K562 (cell line): ENCODE measurements at regions not wholly inside any gene's neighbourhood (a gene's known extent, or its start where the extent isn't known, plus 50 kb on each side); places are given as distances from the start of the nearest gene placed in this dataset.

Experiments used
- ATAC-seq: fragments of 200-7000 bp; cut with Tn5 transposase; 3 replicates; pipeline ENCODE4 v1.9.1; 2020; ENCODE audit warnings: moderate library complexity
- BruUV-seq: library from RNA; stranded (reverse); fragments of 400-500 nt; replicated peaks from 2 replicates; lab custom pipeline; 2021; lab: Mats Ljungman, UMichigan
- CTCF ChIA-PET: fragments of 300-600 bp; formaldehyde crosslinking; extraction: SDS; loops from one replicate; lab custom pipeline; 2021; ENCODE audit warnings: low intra/inter-chr PET ratio; lab: Yijun Ruan, JAX
- POLR2A ChIA-PET: fragments of 300-600, 350-650 bp; sonication (Branson Sonifier 250); formaldehyde crosslinking; extraction: SDS; loops from one replicate; lab custom pipeline; 2021; ENCODE audit warnings: antibody characterized with exemption, inconsistent platforms; lab: Yijun Ruan, JAX
- DNase-seq, 4 experiments: peaks; one replicate each; pipeline versions ENCODE4 v3.0.0 to v3.0.0-alpha.2; 2011 to 2018; ENCODE audit warnings: low spot score in 3 of 4, mixed read lengths in 3 of 4; ENCODE audit errors: extremely low read depth in 1 of 4
- FAIRE-seq: peaks from 2 replicates; lab custom pipeline; 2011; peaks lifted over from hg19 to GRCh38; lab: Jason Lieb, UNC
- H2AFZ ChIP-seq: 2 replicates; pipeline ENCODE4 v1.6.0; 2011; ENCODE audit warnings: low read depth, low read length, control low read depth, inconsistent platforms
- H3K27ac ChIP-seq: fragments of 200-600 bp; 3 replicates; pipeline ENCODE4 v1.8.0; 2011; ENCODE audit warnings: low read depth, mild to moderate bottlenecking, control low read depth, inconsistent platforms, low read length, moderate library complexity, mixed read lengths; ENCODE audit errors: extremely low read depth
- H3K27me3 ChIP-seq, 2 experiments: fragments of 300-600 bp in 1 of 2; 2 replicates in 1 of 2; 3 replicates in 1 of 2; pipeline versions ENCODE4 v1.6.0 to v1.8.0; 2011; ENCODE audit warnings: inconsistent platforms in 2 of 2, low read length in 2 of 2, mild to moderate bottlenecking in 1 of 2, mixed read lengths in 1 of 2, moderate library complexity in 1 of 2; ENCODE audit not compliant: control insufficient read depth in 2 of 2, insufficient read depth in 2 of 2
- H3K36me3 ChIP-seq: fragments of 300-600 bp; 3 replicates; pipeline ENCODE4 v1.8.0; 2011; ENCODE audit warnings: mild to moderate bottlenecking, low read length, inconsistent platforms; ENCODE audit not compliant: control insufficient read depth, insufficient read depth
- H3K4me1 ChIP-seq, 2 experiments: fragments of 200-600 bp in 1 of 2; replicated peaks in 1 of 2; 2 replicates in 1 of 2; 3 replicates in 1 of 2; pipeline versions ENCODE4 v1.5.1 to v1.8.0; 2011; ENCODE audit warnings: inconsistent platforms in 2 of 2, low read length in 2 of 2, mild to moderate bottlenecking in 1 of 2, mixed read lengths in 1 of 2, moderate library complexity in 1 of 2; ENCODE audit not compliant: control insufficient read depth in 2 of 2, insufficient read depth in 2 of 2
- H3K4me2 ChIP-seq: 2 replicates; pipeline ENCODE4 v1.6.1; 2011; ENCODE audit warnings: low read length, control low read depth, inconsistent platforms, mixed read lengths; ENCODE audit not compliant: insufficient read depth
- H3K4me3 ChIP-seq: fragments of 200-600 bp; sonication (generic), shearing (Covaris generic); 2 replicates; pipeline ENCODE4 v1.5.1; 2016; ENCODE audit warnings: control low read depth, inconsistent platforms
- H3K79me2 ChIP-seq: fragments of 200-600 bp; 3 replicates; pipeline ENCODE4 v1.8.0; 2011; ENCODE audit warnings: low read length, inconsistent platforms; ENCODE audit not compliant: control insufficient read depth, insufficient read depth
- H3K9ac ChIP-seq, 2 experiments: 2 replicates each; pipeline versions ENCODE4 v1.6.0 to v1.6.1; 2011; ENCODE audit warnings: low read depth in 2 of 2, low read length in 2 of 2, control low read depth in 1 of 2, inconsistent platforms in 1 of 2, mild to moderate bottlenecking in 1 of 2, mixed read lengths in 1 of 2; ENCODE audit not compliant: insufficient read depth in 1 of 2
- H3K9me1 ChIP-seq: one replicate; pipeline ENCODE4 v1.6.0; 2011; ENCODE audit warnings: inconsistent platforms, mild to moderate bottlenecking, low read length, moderate library complexity; ENCODE audit not compliant: control insufficient read depth, insufficient read depth
- H3K9me3 ChIP-seq: replicated peaks from 2 replicates; pipeline ENCODE4 v1.5.1; 2011; ENCODE audit warnings: low read depth, low read length, inconsistent platforms; ENCODE audit not compliant: control insufficient read depth, insufficient read depth
- H4K20me1 ChIP-seq: replicated peaks from 2 replicates; pipeline ENCODE4 v1.6.1; 2011; ENCODE audit warnings: low read length, inconsistent platforms, mixed read lengths; ENCODE audit not compliant: control insufficient read depth, insufficient read depth
- HDAC6 ChIP-seq: IDR thresholded peaks from 2 replicates; pipeline ENCODE4 v1.6.1; 2012; ENCODE audit warnings: low read depth, mild to moderate bottlenecking, control low read depth, inconsistent platforms, low read length, moderate library complexity
- LARP7 ChIP-seq: fragments of 450-650 bp; IDR thresholded peaks from 2 replicates; pipeline ENCODE4 v1.6.1; 2016
- MTA1 ChIP-seq: fragments of 450-650 bp; IDR thresholded peaks from 2 replicates; pipeline ENCODE4 v1.6.1; 2017; ENCODE audit warnings: borderline replicate concordance
- NCOR1 ChIP-seq: fragments of 450-650 bp; IDR thresholded peaks from 2 replicates; pipeline ENCODE4 v1.6.1; 2016; ENCODE audit warnings: mild to moderate bottlenecking, moderate library complexity
- RAD21 ChIP-seq, 2 experiments: fragments of 250-450 bp in 1 of 2; fragments of 450-650 bp in 1 of 2; sonication (Bioruptor Pico) in 1 of 2; formaldehyde crosslinking in 1 of 2; IDR thresholded peaks in 1 of 2; conservative IDR thresholded peaks in 1 of 2; 2 replicates each; pipeline versions ENCODE4 v1.4.0 to v1.8.0; 2020 to 2022; ENCODE audit warnings: mild to moderate bottlenecking in 2 of 2, moderate library complexity in 1 of 2
- SIN3A ChIP-seq, 2 experiments: fragments of 150-350 bp in 1 of 2; IDR thresholded peaks; 2 replicates each; pipeline ENCODE4 v1.6.1; 2011 to 2016; ENCODE audit warnings: borderline replicate concordance in 2 of 2, low read depth in 2 of 2, low read length in 2 of 2, mild to moderate bottlenecking in 2 of 2, moderate library complexity in 2 of 2; ENCODE audit not compliant: control insufficient read depth in 1 of 2
- SMARCE1 ChIP-seq: fragments of 450-650 bp; IDR thresholded peaks from 2 replicates; pipeline ENCODE4 v1.7.1; 2016; ENCODE audit warnings: mild to moderate bottlenecking
- SREBF2 ChIP-seq: sonication (generic); formaldehyde crosslinking; IDR thresholded peaks from 2 replicates; pipeline ENCODE4 v1.4.0; 2020; ENCODE audit warnings: mild to moderate bottlenecking, missing genetic modification reagents
- TAL1 ChIP-seq: fragments of 450-650 bp; IDR thresholded peaks from 2 replicates; pipeline ENCODE4 v1.6.1; 2016; ENCODE audit warnings: mild to moderate bottlenecking
- ZFP1 ChIP-seq: fragments of 450-650 bp; formaldehyde crosslinking; IDR thresholded peaks from 2 replicates; pipeline ENCODE4 v1.4.0; 2020; ENCODE audit warnings: mild to moderate bottlenecking, mixed read lengths
- ZNF165 ChIP-seq: fragments of 250-450 bp; sonication (Bioruptor Pico); IDR thresholded peaks from 2 replicates; pipeline ENCODE4 v1.4.0; 2020; ENCODE audit warnings: borderline replicate concordance
- ZNF24 ChIP-seq: fragments of 450-650 bp; IDR thresholded peaks from 2 replicates; pipeline ENCODE4 v1.6.1; 2016
- WGBS: fragments of 100-300 bp; shearing (Covaris generic); methylation state at CpG from one replicate; pipeline ENCODE4 v1.1.6; 2016; ENCODE audit warnings: low coverage, mixed read lengths; ENCODE audit not compliant: insufficient coverage; ENCODE audit errors: missing lambda C conversion rate; 5-methylcytosine and 5-hydroxymethylcytosine counted together
- in situ Hi-C: fragments of 300-500 bp; cut with MboI; formaldehyde crosslinking; loops from 4 replicates; pipeline ENCODE4 v1.15.0; 2018; ENCODE audit warnings: inconsistent platforms, mixed read lengths
- intact Hi-C: fragments of 100-400 bp; cut with micrococcal nuclease; formaldehyde crosslinking; loops from 2 replicates; pipeline ENCODE4 v1.14.2; 2022
- TF ChIP-seq, protein P1 (sequence below): fragments of 450-650 bp; IDR thresholded peaks from 2 replicates; pipeline ENCODE4 v1.6.1; 2016; ENCODE audit warnings: borderline replicate concordance
- TF ChIP-seq, protein P2 (sequence below): IDR thresholded peaks from 2 replicates; pipeline ENCODE4 v1.6.1; 2012; ENCODE audit warnings: low read depth, low read length, improper control_type of control experiment, borderline replicate concordance
- TF ChIP-seq, protein P3 (sequence below): IDR thresholded peaks from 2 replicates; pipeline ENCODE4 v1.6.1; 2014; ENCODE audit warnings: antibody characterized with exemption
- TF ChIP-seq, protein P4 (sequence below): fragments of 450-650 bp; IDR thresholded peaks from 2 replicates; pipeline ENCODE4 v1.6.1; 2016; ENCODE audit warnings: low read depth, mild to moderate bottlenecking, moderate library complexity

DNA sequence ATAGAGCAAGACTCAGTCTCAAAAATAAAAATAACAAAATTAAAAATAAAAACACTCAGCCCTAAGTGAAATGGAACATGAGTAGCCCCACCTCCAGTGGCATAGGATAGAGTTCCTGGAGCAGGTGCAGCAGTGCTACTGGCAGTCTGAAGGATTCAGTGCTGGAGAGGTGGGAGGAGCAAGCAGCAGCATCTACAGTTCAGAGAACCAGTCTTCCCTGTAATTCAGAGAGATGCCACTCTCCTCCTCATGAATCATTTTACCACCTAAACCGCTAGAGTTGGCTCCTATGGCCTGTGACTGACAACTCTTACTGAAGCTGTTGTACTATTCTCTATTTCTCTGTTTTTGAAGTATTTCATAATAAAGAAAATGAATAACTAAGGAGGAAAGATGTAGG lies 56.0 kb upstream of the SMURF2 start:
- H4K20me1 ChIP-seq: no peaks in the 10 kb centered on the region
- CTCF ChIA-PET: no interaction called here
- BruUV-seq: no TSS peak
- H3K4me1 ChIP-seq: no peaks in the 10 kb centered on the region; a peak in 1 of 5 replicates
- no peaks in the 10 kb centered on the region for H3K36me3 ChIP-seq
- no peak overlapping the region for H3K4me2 ChIP-seq
- H3K9me1 ChIP-seq: no peaks in the 10 kb centered on the region
- no peaks in the 10 kb centered on the region for H3K79me2 ChIP-seq
- TF ChIP-seq, protein P1, sequence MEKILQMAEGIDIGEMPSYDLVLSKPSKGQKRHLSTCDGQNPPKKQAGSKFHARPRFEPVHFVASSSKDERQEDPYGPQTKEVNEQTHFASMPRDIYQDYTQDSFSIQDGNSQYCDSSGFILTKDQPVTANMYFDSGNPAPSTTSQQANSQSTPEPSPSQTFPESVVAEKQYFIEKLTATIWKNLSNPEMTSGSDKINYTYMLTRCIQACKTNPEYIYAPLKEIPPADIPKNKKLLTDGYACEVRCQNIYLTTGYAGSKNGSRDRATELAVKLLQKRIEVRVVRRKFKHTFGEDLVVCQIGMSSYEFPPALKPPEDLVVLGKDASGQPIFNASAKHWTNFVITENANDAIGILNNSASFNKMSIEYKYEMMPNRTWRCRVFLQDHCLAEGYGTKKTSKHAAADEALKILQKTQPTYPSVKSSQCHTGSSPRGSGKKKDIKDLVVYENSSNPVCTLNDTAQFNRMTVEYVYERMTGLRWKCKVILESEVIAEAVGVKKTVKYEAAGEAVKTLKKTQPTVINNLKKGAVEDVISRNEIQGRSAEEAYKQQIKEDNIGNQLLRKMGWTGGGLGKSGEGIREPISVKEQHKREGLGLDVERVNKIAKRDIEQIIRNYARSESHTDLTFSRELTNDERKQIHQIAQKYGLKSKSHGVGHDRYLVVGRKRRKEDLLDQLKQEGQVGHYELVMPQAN: no peak
- TF ChIP-seq RAD21 (CRISPR knock-in tag; conservative IDR thresholded peaks at IDR 0.05 in 1 of 2, IDR thresholded peaks at IDR 0.05 in 1 of 2): no peak
- TF ChIP-seq HDAC6: no peak
- no peak for TF ChIP-seq TAL1
- TF ChIP-seq, protein P2, sequence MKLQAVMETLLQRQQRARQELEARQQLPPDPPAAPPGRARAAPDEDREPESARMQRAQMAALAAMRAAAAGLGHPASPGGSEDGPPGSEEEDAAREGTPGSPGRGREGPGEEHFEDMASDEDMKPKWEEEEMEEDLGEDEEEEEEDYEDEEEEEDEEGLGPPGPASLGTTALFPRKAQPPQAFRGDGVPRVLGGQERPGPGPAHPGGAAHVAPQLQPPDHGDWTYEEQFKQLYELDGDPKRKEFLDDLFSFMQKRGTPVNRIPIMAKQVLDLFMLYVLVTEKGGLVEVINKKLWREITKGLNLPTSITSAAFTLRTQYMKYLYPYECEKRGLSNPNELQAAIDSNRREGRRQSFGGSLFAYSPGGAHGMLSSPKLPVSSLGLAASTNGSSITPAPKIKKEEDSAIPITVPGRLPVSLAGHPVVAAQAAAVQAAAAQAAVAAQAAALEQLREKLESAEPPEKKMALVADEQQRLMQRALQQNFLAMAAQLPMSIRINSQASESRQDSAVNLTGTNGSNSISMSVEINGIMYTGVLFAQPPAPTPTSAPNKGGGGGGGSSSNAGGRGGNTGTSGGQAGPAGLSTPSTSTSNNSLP: no peak
- TF ChIP-seq ZFP1 (CRISPR knock-in tag): no peak
- TF ChIP-seq ZNF165 (CRISPR knock-in tag): no peak
- no peak for TF ChIP-seq SREBF2 (CRISPR knock-in tag)
- TF ChIP-seq SIN3A (IDR thresholded peaks at IDR 0.05; ENCODE audit: borderline replicate concordance in 2 of 2, control insufficient read depth in 1 of 2, low read depth in 2 of 2, low read length in 2 of 2): no peak
- TF ChIP-seq, protein P3, sequence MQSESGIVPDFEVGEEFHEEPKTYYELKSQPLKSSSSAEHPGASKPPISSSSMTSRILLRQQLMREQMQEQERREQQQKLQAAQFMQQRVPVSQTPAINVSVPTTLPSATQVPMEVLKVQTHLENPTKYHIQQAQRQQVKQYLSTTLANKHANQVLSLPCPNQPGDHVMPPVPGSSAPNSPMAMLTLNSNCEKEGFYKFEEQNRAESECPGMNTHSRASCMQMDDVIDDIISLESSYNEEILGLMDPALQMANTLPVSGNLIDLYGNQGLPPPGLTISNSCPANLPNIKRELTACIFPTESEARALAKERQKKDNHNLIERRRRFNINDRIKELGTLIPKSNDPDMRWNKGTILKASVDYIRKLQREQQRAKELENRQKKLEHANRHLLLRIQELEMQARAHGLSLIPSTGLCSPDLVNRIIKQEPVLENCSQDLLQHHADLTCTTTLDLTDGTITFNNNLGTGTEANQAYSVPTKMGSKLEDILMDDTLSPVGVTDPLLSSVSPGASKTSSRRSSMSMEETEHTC: no peak
- TF ChIP-seq NCOR1: no peak
- no peak for TF ChIP-seq LARP7
- TF ChIP-seq, protein P4, sequence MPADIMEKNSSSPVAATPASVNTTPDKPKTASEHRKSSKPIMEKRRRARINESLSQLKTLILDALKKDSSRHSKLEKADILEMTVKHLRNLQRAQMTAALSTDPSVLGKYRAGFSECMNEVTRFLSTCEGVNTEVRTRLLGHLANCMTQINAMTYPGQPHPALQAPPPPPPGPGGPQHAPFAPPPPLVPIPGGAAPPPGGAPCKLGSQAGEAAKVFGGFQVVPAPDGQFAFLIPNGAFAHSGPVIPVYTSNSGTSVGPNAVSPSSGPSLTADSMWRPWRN: no peak
- TF ChIP-seq MTA1: no peak
- TF ChIP-seq SMARCE1: no peak
- no peak for TF ChIP-seq ZNF24
- TF ChIP-seq, all 486 proteins: peak for 0
- H3K9ac ChIP-seq: no peak overlapping the region
- no peaks in the 10 kb centered on the region for H3K9me3 ChIP-seq
- H3K4me3 ChIP-seq: no peak overlapping the region
- WGBS: 36% methylated on average over 1 of the region's 1 CpG
- intact Hi-C loops: no loop called here
- no peaks in the 10 kb centered on the region for H3K27me3 ChIP-seq
- H3K27ac ChIP-seq: no peak overlapping the region
- in situ Hi-C loops: no loop called here
- H2AFZ ChIP-seq: no peak overlapping the region
- FAIRE-seq: no peak
- POLR2A ChIA-PET: interaction anchor here (2.0 kb wide), 1 partner anchor 9 kb away, joined by 8 read pairs; no protein-coding TSS in a partner anchor
- DNase-seq: no peak
- ATAC-seq: no peak
